ENCODE measurements at regions not wholly inside any gene's neighbourhood (a gene's known extent, or its start where the extent isn't known, plus 50 kb on each side); places are given as distances from the start of the nearest gene placed in this dataset.

GRCh38 chr7:94769724-94770123, 113.8 kb upstream of the SGCE start:
- Histone ChIP-seq H3K27me3 (no peaks in the 10 kb centered on the region), H3K9me3 (no peaks in the 10 kb centered on the region), H3K27ac (no peak overlapping the region), H3K4me1 (no peaks in the 10 kb centered on the region), H3K36me3 (no peaks in the 10 kb centered on the region), H3K4me3 (no peak overlapping the region)
- DNase-seq (ENCODE audit: low spot score in 2 of 2), result no peak
- TF ChIP-seq POLR2AphosphoS5 (IDR thresholded peaks at IDR 0.05) (no peak), CTCF (IDR thresholded peaks at IDR 0.05) (no peak), POLR2A (IDR thresholded peaks at IDR 0.05) (no peak)
- intact Hi-C loops (cut with DNase I; ENCODE audit: low total_unique reads), result no loop called here

GRCh38 chr7:94778711-94779459, 123.0 kb upstream of the SGCE start:
- intact Hi-C loops (cut with DNase I; ENCODE audit: low total_unique reads), result no loop called here
- Histone ChIP-seq H3K4me1 (no peaks in the 10 kb centered on the region), H3K36me3 (no peaks in the 10 kb centered on the region), H3K27ac (no peak overlapping the region), H3K9me3 (no peaks in the 10 kb centered on the region), H3K4me3 (no peak overlapping the region), H3K27me3 (no peaks in the 10 kb centered on the region)
- no peak for DNase-seq (ENCODE audit: low spot score in 2 of 2)
- TF ChIP-seq POLR2A (IDR thresholded peaks at IDR 0.05) (no peak), POLR2AphosphoS5 (IDR thresholded peaks at IDR 0.05) (no peak), CTCF (IDR thresholded peaks at IDR 0.05) (no peak)

GRCh38 chr7:94779861-94780260, 123.9 kb upstream of the SGCE start:
- no peak overlapping the region for H3K4me3 ChIP-seq
- H3K27ac ChIP-seq, result no peak overlapping the region
- no peaks in the 10 kb centered on the region for H3K4me1 ChIP-seq
- intact Hi-C loops (cut with DNase I; ENCODE audit: low total_unique reads), result no loop called here
- H3K9me3 ChIP-seq, result no peaks in the 10 kb centered on the region
- H3K36me3 ChIP-seq, result no peaks in the 10 kb centered on the region
- no peak for TF ChIP-seq CTCF (IDR thresholded peaks at IDR 0.05)
- no peak for TF ChIP-seq POLR2AphosphoS5 (IDR thresholded peaks at IDR 0.05)
- TF ChIP-seq POLR2A (IDR thresholded peaks at IDR 0.05), result no peak
- H3K27me3 ChIP-seq, result no peaks in the 10 kb centered on the region
- no peak for DNase-seq (ENCODE audit: low spot score in 2 of 2)

GRCh38 chr7:94781236-94781635, 125.3 kb upstream of the SGCE start:
- H3K4me1 ChIP-seq, result no peaks in the 10 kb centered on the region

More at GRCh38 chr7:94781236-94781635, 125.3 kb upstream of the SGCE start:
- DNase-seq (ENCODE audit: low spot score in 2 of 2), result no peak
- H3K36me3 ChIP-seq, result no peaks in the 10 kb centered on the region
- no peaks in the 10 kb centered on the region for H3K27me3 ChIP-seq
- no peak overlapping the region for H3K27ac ChIP-seq
- peaks cover 0 to 7% of the 10 kb centered on the region in 2 donors for H3K9me3 ChIP-seq
- no peak for TF ChIP-seq CTCF (IDR thresholded peaks at IDR 0.05)
- TF ChIP-seq POLR2AphosphoS5 (IDR thresholded peaks at IDR 0.05), result no peak
- no peak for TF ChIP-seq POLR2A (IDR thresholded peaks at IDR 0.05)
- H3K4me3 ChIP-seq, result no peak overlapping the region
- intact Hi-C loops (cut with DNase I; ENCODE audit: low total_unique reads), result no loop called here

Data from breast epithelium (tissue), 4 donors.